Fibroblast of lung (primary cell): ENCODE measurements at regions not wholly inside any gene's neighbourhood (a gene's known extent, or its start where the extent isn't known, plus 50 kb on each side); places are given as distances from the start of the nearest gene placed in this dataset.
A peak's percentile ranks its signal among the peaks of the same experiment; 100 is the strongest.

Source experiments
- DNase-seq, 2 donors: peaks; one replicate each; pipeline versions ENCODE4 v3.0.0 to v3.0.0-alpha.2; 2010; ENCODE audit warnings: low read depth in 2 of 2
- H2AFZ ChIP-seq: 2 replicates; pipeline ENCODE4 v1.5.1; 2012; ENCODE audit warnings: low read length, control low read depth, inconsistent platforms
- H3K27ac ChIP-seq: 2 replicates; pipeline ENCODE4 v1.5.1; 2011; ENCODE audit warnings: low read length, control low read depth; ENCODE audit not compliant: insufficient read depth
- H3K27me3 ChIP-seq: 2 replicates; pipeline ENCODE4 v1.5.1; 2011; ENCODE audit warnings: mild to moderate bottlenecking, low read length; ENCODE audit not compliant: control insufficient read depth, insufficient read depth
- H3K36me3 ChIP-seq: 2 replicates; pipeline ENCODE4 v1.5.1; 2011; ENCODE audit warnings: low read length; ENCODE audit not compliant: control insufficient read depth, insufficient read depth
- H3K4me1 ChIP-seq: 2 replicates; pipeline ENCODE4 v1.5.1; 2011; ENCODE audit warnings: low read length; ENCODE audit not compliant: control insufficient read depth, insufficient read depth; ENCODE audit errors: extremely low read depth
- H3K4me2 ChIP-seq: 2 replicates; pipeline ENCODE4 v1.5.1; 2011; ENCODE audit warnings: low read length, control low read depth; ENCODE audit not compliant: insufficient read depth; ENCODE audit errors: extremely low read depth
- H3K4me3 ChIP-seq, 4 experiments: fragments of 200-600 bp in 1 of 4; sonication (generic) in 1 of 4; replicated peaks in 1 of 4; 2 replicates each; pipeline ENCODE4 v1.5.1; 2011 to 2016; ENCODE audit warnings: low read length in 4 of 4, low read depth in 3 of 4, mild to moderate bottlenecking in 3 of 4, control low read depth in 2 of 4, inconsistent platforms in 1 of 4, mixed read lengths in 1 of 4; ENCODE audit not compliant: insufficient read depth in 1 of 4; ENCODE audit errors: control extremely low read depth in 1 of 4
- H3K79me2 ChIP-seq: 2 replicates; pipeline ENCODE4 v1.5.1; 2012; ENCODE audit warnings: mild to moderate bottlenecking, low read length, inconsistent platforms; ENCODE audit not compliant: control insufficient read depth, insufficient read depth
- H3K9ac ChIP-seq: 2 replicates; pipeline ENCODE4 v1.5.1; 2011; ENCODE audit warnings: mild to moderate bottlenecking, low read length, control low read depth; ENCODE audit not compliant: insufficient read depth
- H3K9me3 ChIP-seq: 2 replicates; pipeline ENCODE4 v1.5.1; 2012; ENCODE audit warnings: low read depth, low read length; ENCODE audit not compliant: control insufficient read depth, insufficient read depth
- H4K20me1 ChIP-seq: 2 replicates; pipeline ENCODE4 v1.5.1; 2011; ENCODE audit warnings: low read length; ENCODE audit not compliant: control insufficient read depth, insufficient read depth; ENCODE audit errors: extremely low read depth
- EZH2 ChIP-seq: IDR thresholded peaks from 2 replicates; pipeline ENCODE4 v1.5.1; 2012; ENCODE audit warnings: low read length, control low read depth, mild to moderate bottlenecking; ENCODE audit errors: missing control alignments
- TF ChIP-seq, protein P1 (sequence below), 2 donors: IDR thresholded peaks in 1 of 2; conservative IDR thresholded peaks in 1 of 2; 1 replicate in 1 of 2; 2 replicates in 1 of 2; pipeline ENCODE4 v1.5.1; 2011 to 2012; ENCODE audit warnings: low read length in 2 of 2, control low read depth in 1 of 2, inconsistent platforms in 1 of 2, low read depth in 1 of 2, mild to moderate bottlenecking in 1 of 2

DNA sequence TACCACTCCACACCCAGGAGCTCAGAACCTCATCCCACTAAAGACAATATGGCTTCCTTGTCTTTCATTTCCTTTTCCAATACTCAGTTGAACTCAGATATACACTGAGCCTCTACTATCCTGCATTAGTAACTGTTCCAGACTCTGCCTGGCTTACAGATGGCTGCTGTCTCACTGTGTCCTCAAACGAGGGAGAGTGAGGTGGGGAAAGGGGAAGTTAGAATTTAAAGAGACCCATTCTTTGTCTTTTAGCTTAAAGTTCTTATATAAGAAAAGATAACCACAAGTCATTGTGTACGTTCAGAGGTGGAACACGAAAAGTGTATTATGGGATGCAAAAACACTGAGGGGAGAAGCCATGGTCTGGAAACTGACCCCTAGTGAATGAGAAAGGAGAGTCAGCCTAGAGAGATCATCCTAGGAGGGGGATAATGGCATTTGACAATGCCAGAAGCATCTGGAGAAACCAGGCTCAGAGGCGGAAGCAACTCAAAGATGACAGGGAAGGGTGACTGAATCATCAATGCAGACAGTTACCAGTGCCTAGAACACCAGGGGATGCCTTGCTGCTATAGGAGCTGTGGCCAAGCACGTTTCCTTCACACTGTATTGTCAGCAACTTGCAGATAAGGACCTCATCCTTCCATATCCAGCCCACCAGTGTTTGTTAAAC, 170.7 kb downstream of the CYRIA start:
- TF ChIP-seq, protein P1, sequence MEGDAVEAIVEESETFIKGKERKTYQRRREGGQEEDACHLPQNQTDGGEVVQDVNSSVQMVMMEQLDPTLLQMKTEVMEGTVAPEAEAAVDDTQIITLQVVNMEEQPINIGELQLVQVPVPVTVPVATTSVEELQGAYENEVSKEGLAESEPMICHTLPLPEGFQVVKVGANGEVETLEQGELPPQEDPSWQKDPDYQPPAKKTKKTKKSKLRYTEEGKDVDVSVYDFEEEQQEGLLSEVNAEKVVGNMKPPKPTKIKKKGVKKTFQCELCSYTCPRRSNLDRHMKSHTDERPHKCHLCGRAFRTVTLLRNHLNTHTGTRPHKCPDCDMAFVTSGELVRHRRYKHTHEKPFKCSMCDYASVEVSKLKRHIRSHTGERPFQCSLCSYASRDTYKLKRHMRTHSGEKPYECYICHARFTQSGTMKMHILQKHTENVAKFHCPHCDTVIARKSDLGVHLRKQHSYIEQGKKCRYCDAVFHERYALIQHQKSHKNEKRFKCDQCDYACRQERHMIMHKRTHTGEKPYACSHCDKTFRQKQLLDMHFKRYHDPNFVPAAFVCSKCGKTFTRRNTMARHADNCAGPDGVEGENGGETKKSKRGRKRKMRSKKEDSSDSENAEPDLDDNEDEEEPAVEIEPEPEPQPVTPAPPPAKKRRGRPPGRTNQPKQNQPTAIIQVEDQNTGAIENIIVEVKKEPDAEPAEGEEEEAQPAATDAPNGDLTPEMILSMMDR (conservative IDR thresholded peaks at IDR 0.05 in 1 of 2, IDR thresholded peaks at IDR 0.05 in 1 of 2; ENCODE audit: low read depth in 1 of 2, low read length in 2 of 2): no peak
- TF ChIP-seq EZH2: no peak
- H3K9me3 ChIP-seq: no peaks in the 10 kb centered on the region
- H3K79me2 ChIP-seq: no peaks in the 10 kb centered on the region
- H3K27ac ChIP-seq: no peak overlapping the region
- no peaks in the 10 kb centered on the region for H3K27me3 ChIP-seq
- H3K36me3 ChIP-seq: no peaks in the 10 kb centered on the region
- H3K4me3 ChIP-seq: no peak overlapping the region
- no peak overlapping the region for H3K9ac ChIP-seq
- DNase-seq: no peak
- H3K4me1 ChIP-seq: no peaks in the 10 kb centered on the region
- no peaks in the 10 kb centered on the region for H4K20me1 ChIP-seq
- H3K4me2 ChIP-seq: no peak overlapping the region
- no peak overlapping the region for H2AFZ ChIP-seq

DNA sequence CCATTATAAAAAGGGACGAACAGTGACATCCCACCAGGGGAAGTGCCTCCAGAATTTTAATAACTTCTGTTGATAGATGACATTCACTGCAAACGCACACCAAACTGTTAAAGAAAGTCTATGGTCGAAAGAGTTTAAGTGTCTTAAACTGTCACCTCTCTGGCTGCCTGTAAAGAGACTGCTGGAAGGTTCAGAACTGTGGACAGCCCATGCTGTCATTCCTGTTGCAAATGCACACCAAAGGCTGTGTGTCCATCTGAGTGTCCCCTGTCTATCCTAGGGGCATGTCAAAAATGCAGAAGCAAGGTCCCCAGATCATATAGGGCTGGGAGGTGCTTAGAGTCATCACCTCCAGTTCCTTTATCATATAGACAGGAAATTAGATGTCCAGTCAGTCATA, 171.8 kb downstream of the CYRIA start:
- H3K4me1 ChIP-seq: no peaks in the 10 kb centered on the region
- H3K27ac ChIP-seq: no peak overlapping the region
- no peaks in the 10 kb centered on the region for H3K27me3 ChIP-seq
- no peak overlapping the region for H2AFZ ChIP-seq
- H3K4me2 ChIP-seq: no peak overlapping the region
- H3K4me3 ChIP-seq: no peak overlapping the region
- H3K9ac ChIP-seq: no peak overlapping the region
- H3K9me3 ChIP-seq: no peaks in the 10 kb centered on the region
- no peaks in the 10 kb centered on the region for H3K36me3 ChIP-seq
- TF ChIP-seq, protein P1 (conservative IDR thresholded peaks at IDR 0.05 in 1 of 2, IDR thresholded peaks at IDR 0.05 in 1 of 2; ENCODE audit: low read depth in 1 of 2, low read length in 2 of 2): no peak
- no peak for TF ChIP-seq EZH2
- no peak for DNase-seq
- H3K79me2 ChIP-seq: no peaks in the 10 kb centered on the region
- H4K20me1 ChIP-seq: no peaks in the 10 kb centered on the region

DNA sequence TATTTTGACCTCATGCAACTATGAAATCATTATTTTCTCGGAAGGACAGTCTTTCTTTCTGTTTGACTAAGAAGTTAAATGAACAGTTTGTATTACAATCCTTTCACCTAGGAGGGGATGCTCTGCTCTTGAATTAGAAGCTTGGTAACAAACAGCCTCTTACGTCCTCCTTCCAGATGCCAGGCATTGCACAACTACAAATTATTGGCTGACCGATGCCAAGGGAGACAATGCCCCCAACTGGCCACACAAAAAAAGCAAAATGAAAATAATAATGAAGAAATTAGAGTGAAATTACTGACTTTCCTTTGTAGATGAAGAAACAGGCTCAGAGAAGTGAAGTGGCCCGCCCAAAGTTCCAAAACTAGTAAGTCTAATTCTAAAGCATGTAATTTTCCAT, 177.9 kb downstream of the CYRIA start:
- no peak overlapping the region for H2AFZ ChIP-seq
- H3K9ac ChIP-seq: no peak overlapping the region
- TF ChIP-seq EZH2: no peak
- TF ChIP-seq, protein P1 (conservative IDR thresholded peaks at IDR 0.05 in 1 of 2, IDR thresholded peaks at IDR 0.05 in 1 of 2; ENCODE audit: low read depth in 1 of 2, low read length in 2 of 2): peak; percentile 30 to 31
- no peaks in the 10 kb centered on the region for H3K9me3 ChIP-seq
- H3K4me2 ChIP-seq: no peak overlapping the region
- H3K4me3 ChIP-seq: no peak overlapping the region
- H3K79me2 ChIP-seq: no peaks in the 10 kb centered on the region
- H3K27ac ChIP-seq: no peak overlapping the region
- H4K20me1 ChIP-seq: no peaks in the 10 kb centered on the region
- H3K4me1 ChIP-seq: no peaks in the 10 kb centered on the region
- no peaks in the 10 kb centered on the region for H3K36me3 ChIP-seq
- peak; percentile 4 to 56 for DNase-seq
- no peaks in the 10 kb centered on the region for H3K27me3 ChIP-seq
